Testis (tissue), 2 donors: ENCODE measurements at regions not wholly inside any gene's neighbourhood (a gene's known extent, or its start where the extent isn't known, plus 50 kb on each side); places are given as distances from the start of the nearest gene placed in this dataset.

Experiments used
- DNase-seq: peaks from one replicate; pipeline ENCODE4 v3.0.0-alpha.2; 2019
- H3K27ac ChIP-seq, 2 donors: fragments of 200-600 bp; sonication (generic); one replicate each; pipeline ENCODE4 v1.5.1; 2019
- H3K27me3 ChIP-seq: fragments of 200-600 bp; sonication (generic); one replicate; pipeline ENCODE4 v1.5.1; 2019
- H3K36me3 ChIP-seq: fragments of 200-600 bp; sonication (generic); one replicate; pipeline ENCODE4 v1.5.1; 2017; ENCODE audit warnings: low read depth; ENCODE audit errors: missing control alignments
- H3K4me1 ChIP-seq: fragments of 200-600 bp; sonication (generic); one replicate; pipeline ENCODE4 v1.5.1; 2019
- H3K4me3 ChIP-seq, 2 donors: fragments of 200-600 bp; sonication (generic); one replicate each; pipeline ENCODE4 v1.5.1; 2017 to 2019
- H3K9me3 ChIP-seq: fragments of 200-600 bp; sonication (generic); one replicate; pipeline ENCODE4 v1.5.1; 2017
- POLR2A ChIP-seq: fragments of 450-650 bp; IDR thresholded peaks from one replicate; pipeline ENCODE4 v1.6.1; 2017; ENCODE audit warnings: antibody characterized with exemption, mild to moderate bottlenecking, moderate library complexity
- WGBS, 2 donors: methylation state at CpG; one replicate each; pipeline ENCODE4 v1.1.5; 2018; 5-methylcytosine and 5-hydroxymethylcytosine counted together
- intact Hi-C: fragments of 100-400 bp; cut with DNase I; formaldehyde crosslinking; loops from one replicate; pipeline ENCODE4 v1.15.1; 2023; ENCODE audit warnings: low total_unique reads
- TF ChIP-seq, protein P1 (sequence below), 3 experiments: fragments of 450-650 bp in 2 of 3; fragments of 200-600 bp in 1 of 3; sonication (generic) in 1 of 3; IDR thresholded peaks; one replicate each; pipeline ENCODE4 v1.5.1; 2016 to 2019; ENCODE audit warnings: antibody characterized with exemption in 3 of 3, mild to moderate bottlenecking in 2 of 3, moderate library complexity in 1 of 3

DNA sequence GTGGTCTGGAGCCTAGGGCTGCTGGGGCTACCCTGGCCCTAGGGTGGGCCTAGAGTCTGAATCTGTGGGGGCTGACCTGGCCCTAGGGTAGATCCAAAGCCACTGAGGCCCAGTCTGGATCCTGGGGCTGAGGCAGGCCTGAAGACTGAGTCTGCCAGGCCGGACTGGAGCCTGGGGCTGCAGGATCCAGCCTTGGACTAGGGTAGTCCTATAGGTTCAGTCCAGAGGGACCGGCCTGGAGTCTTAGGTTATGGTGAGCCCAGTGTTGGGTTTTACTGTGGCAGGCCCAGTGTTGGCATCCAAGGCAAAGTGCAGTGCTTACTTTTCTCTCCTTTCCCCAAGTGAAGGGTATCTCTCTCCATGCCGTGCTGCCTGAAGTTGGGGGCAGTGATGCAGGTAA is 227.9 kb upstream of the TAS2R1 start:
- intact Hi-C loops = no loop called here
- no peak for DNase-seq
- WGBS, 2 donors = 84 to 94% methylated on average over 2 to 3 of the region's 3 CpGs
- Histone ChIP-seq H3K36me3 (no peaks in the 10 kb centered on the region), H3K27me3 (no peaks in the 10 kb centered on the region), H3K9me3 (no peaks in the 10 kb centered on the region), H3K27ac (no peak overlapping the region), H3K4me3 (no peak overlapping the region), H3K4me1 (no peaks in the 10 kb centered on the region)
- TF ChIP-seq, protein P1, sequence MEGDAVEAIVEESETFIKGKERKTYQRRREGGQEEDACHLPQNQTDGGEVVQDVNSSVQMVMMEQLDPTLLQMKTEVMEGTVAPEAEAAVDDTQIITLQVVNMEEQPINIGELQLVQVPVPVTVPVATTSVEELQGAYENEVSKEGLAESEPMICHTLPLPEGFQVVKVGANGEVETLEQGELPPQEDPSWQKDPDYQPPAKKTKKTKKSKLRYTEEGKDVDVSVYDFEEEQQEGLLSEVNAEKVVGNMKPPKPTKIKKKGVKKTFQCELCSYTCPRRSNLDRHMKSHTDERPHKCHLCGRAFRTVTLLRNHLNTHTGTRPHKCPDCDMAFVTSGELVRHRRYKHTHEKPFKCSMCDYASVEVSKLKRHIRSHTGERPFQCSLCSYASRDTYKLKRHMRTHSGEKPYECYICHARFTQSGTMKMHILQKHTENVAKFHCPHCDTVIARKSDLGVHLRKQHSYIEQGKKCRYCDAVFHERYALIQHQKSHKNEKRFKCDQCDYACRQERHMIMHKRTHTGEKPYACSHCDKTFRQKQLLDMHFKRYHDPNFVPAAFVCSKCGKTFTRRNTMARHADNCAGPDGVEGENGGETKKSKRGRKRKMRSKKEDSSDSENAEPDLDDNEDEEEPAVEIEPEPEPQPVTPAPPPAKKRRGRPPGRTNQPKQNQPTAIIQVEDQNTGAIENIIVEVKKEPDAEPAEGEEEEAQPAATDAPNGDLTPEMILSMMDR (IDR thresholded peaks at IDR 0.05) = no peak
- TF ChIP-seq POLR2A = no peak

DNA sequence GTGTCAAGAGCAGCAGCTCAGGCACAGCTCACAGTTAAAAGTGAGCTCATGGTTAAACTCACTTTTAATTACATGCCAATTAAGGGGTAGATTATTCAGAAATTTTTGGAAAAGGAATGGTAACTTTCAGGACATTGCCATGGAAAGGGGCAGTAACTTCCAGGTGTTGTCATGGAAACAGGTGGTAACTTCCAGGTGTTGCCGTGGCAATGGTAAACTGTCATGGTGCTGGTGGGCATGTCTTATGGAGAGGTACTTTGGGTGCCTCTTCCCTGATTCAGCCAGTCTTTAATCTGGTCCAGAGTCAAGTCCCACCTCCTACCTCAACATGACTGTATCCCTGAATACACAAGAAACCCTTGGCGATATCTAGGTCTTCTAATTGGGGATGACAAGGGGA is 223.2 kb upstream of the TAS2R1 start:
- H3K36me3 ChIP-seq = no peaks in the 10 kb centered on the region
- no peak overlapping the region for H3K4me3 ChIP-seq
- DNase-seq = no peak
- TF ChIP-seq, protein P1 (IDR thresholded peaks at IDR 0.05) = no peak
- no peak for TF ChIP-seq POLR2A
- H3K9me3 ChIP-seq = no peaks in the 10 kb centered on the region
- whole genome bisulfite sequencing, 2 donors = 94 to 95% methylated on average over 2 of the region's 2 CpGs
- intact Hi-C loops = no loop called here
- no peaks in the 10 kb centered on the region for H3K4me1 ChIP-seq
- H3K27ac ChIP-seq = no peak overlapping the region
- no peaks in the 10 kb centered on the region for H3K27me3 ChIP-seq

DNA sequence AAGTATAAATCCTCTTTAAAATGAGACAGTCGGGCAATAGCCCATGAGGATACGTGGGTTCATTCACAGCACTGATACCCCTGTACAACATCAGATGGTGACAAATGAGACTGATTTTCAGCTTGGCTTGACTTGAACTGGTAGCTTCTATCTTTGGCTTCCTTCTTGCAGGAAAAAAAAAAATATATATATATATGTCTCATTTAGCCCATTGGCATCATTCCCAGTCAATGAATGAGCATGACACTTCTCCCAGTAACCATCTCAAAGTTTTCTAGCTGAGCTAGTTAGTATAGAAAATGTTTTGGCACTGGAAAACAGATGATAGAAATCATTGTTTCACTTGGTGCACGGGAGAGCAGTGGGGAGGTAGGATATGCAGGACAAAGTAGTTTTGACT is 222.5 kb upstream of the TAS2R1 start:
- no peaks in the 10 kb centered on the region for H3K9me3 ChIP-seq
- no peak overlapping the region for H3K4me3 ChIP-seq
- no peak overlapping the region for H3K27ac ChIP-seq
- 28 to 38% methylated on average over 3 of the region's 3 CpGs for WGBS, 2 donors
- no peaks in the 10 kb centered on the region for H3K36me3 ChIP-seq
- TF ChIP-seq, protein P1 (IDR thresholded peaks at IDR 0.05) = no peak
- TF ChIP-seq POLR2A = no peak
- intact Hi-C loops = no loop called here
- no peaks in the 10 kb centered on the region for H3K4me1 ChIP-seq
- no peaks in the 10 kb centered on the region for H3K27me3 ChIP-seq
- DNase-seq = no peak

DNA sequence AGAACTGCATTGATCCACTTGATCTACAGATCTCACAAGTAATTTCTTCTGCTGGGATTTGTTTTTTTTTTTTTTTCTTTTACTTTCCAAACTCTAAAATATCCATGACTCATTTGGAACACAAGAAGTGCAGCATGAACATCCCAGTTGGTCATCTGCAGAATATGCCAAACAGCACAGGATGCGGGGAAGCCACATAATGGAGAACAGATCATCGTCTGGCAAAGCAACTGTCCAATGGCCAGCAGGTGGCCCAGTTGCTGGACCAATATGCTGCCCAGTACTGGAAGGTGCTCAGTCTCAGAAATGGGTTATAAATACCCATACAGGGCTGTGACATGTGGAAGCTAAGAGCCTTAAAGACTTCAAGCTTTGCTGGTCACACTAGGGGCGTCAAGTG is 221.3 kb upstream of the TAS2R1 start:
- TF ChIP-seq POLR2A = no peak
- TF ChIP-seq, protein P1 (IDR thresholded peaks at IDR 0.05) = no peak
- Histone ChIP-seq H3K36me3 (no peaks in the 10 kb centered on the region), H3K9me3 (no peaks in the 10 kb centered on the region), H3K27me3 (no peaks in the 10 kb centered on the region), H3K27ac (no peak overlapping the region), H3K4me1 (no peaks in the 10 kb centered on the region), H3K4me3 (no peak overlapping the region)
- WGBS, 2 donors = 74 to 79% methylated on average over 3 of the region's 3 CpGs
- intact Hi-C loops = no loop called here
- DNase-seq = no peak

DNA sequence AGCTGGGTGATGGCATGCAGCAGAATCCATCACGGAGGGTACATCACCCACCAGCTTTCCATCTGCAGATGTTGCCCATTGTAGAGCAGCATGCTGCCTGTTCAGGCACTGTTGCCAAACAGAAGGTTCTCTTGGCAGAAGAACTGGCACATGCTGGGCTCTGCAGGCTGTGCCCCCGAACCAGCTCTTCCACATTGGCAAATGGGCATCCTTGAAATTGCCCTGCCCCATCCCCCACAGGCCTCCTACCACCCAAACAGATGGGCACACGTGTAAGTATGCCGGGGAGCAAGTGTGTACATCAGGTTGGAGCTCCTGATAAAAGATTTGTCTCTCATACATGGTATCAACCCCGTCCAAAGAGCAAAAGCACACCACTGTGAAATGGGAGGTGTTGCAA is 220.3 kb upstream of the TAS2R1 start:
- H3K36me3 ChIP-seq = no peaks in the 10 kb centered on the region
- no peak overlapping the region for H3K4me3 ChIP-seq
- TF ChIP-seq, protein P1 (IDR thresholded peaks at IDR 0.05) = no peak
- no peak for TF ChIP-seq POLR2A
- H3K27me3 ChIP-seq = no peaks in the 10 kb centered on the region
- H3K9me3 ChIP-seq = no peaks in the 10 kb centered on the region
- H3K4me1 ChIP-seq = no peaks in the 10 kb centered on the region
- intact Hi-C loops = no loop called here
- H3K27ac ChIP-seq = no peak overlapping the region
- 82% methylated on average over 5 of the region's 5 CpGs for WGBS, 2 donors
- no peak for DNase-seq
